ENCODE measurements at regions not wholly inside any gene's neighbourhood (a gene's known extent, or its start where the extent isn't known, plus 50 kb on each side); places are given as distances from the start of the nearest gene placed in this dataset.

DNA sequence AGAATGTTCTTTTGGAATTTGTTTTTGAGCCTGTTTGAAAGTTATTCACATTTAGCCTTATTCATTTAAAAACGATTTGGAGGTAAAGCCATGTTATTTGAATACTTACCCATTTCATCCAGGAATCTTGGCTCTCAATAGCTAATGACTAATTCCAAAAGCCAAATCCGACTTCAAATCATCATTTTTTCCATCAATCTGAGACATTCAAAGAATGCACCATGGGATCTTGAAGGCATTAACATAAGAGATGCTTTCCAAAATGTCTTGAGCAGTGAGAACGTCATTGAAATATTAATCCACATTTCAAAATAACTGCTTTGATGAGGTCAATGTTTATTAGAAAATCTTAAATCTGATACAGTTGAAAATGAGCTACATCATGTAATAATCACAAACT, 617.0 kb upstream of the RORB start:
- Mint-ChIP-seq H3K27ac (no peak overlapping the region), H3K27me3 (no peaks in the 10 kb centered on the region), H3K36me3 (ENCODE audit: low read depth) (no peaks in the 10 kb centered on the region), H3K4me1 (ENCODE audit: low read depth) (no peaks in the 10 kb centered on the region), H3K4me3 (no peak overlapping the region), H3K9me3 (peaks cover 12% of the 10 kb centered on the region)
- H3K36me3 ChIP-seq (ENCODE audit: insufficient read depth, low read length), result no peaks in the 10 kb centered on the region
- H3K9me3 ChIP-seq (ENCODE audit: control insufficient read depth in 1 of 2, insufficient read depth in 1 of 2, low read length in 2 of 2), result no peaks in the 10 kb centered on the region
- POLR2A ChIA-PET, result no interaction called here
- H3K27me3 ChIP-seq (ENCODE audit: control insufficient read depth in 1 of 2, insufficient read depth in 2 of 2, low read length in 2 of 2), result no peaks in the 10 kb centered on the region
- H3K27ac ChIP-seq (ENCODE audit: low read depth in 1 of 2, low read length in 2 of 2), result no peak overlapping the region
- H3K4me3 ChIP-seq (ENCODE audit: low read length), result no peak overlapping the region
- TF ChIP-seq, protein P1, sequence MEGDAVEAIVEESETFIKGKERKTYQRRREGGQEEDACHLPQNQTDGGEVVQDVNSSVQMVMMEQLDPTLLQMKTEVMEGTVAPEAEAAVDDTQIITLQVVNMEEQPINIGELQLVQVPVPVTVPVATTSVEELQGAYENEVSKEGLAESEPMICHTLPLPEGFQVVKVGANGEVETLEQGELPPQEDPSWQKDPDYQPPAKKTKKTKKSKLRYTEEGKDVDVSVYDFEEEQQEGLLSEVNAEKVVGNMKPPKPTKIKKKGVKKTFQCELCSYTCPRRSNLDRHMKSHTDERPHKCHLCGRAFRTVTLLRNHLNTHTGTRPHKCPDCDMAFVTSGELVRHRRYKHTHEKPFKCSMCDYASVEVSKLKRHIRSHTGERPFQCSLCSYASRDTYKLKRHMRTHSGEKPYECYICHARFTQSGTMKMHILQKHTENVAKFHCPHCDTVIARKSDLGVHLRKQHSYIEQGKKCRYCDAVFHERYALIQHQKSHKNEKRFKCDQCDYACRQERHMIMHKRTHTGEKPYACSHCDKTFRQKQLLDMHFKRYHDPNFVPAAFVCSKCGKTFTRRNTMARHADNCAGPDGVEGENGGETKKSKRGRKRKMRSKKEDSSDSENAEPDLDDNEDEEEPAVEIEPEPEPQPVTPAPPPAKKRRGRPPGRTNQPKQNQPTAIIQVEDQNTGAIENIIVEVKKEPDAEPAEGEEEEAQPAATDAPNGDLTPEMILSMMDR (IDR thresholded peaks at IDR 0.05), result no peak
- no peak for DNase-seq
- intact Hi-C loops (cut with DNase I, micrococcal nuclease), result no loop called here
- CTCF ChIA-PET, result interaction anchor here (0.9 kb wide), 1 partner anchor 9 kb away, joined by 3 read pairs; no protein-coding TSS in a partner anchor
- ATAC-seq (ENCODE audit: poor library complexity), result no peak
- no peaks in the 10 kb centered on the region for H3K4me1 ChIP-seq (ENCODE audit: insufficient read depth, low read length)

DNA sequence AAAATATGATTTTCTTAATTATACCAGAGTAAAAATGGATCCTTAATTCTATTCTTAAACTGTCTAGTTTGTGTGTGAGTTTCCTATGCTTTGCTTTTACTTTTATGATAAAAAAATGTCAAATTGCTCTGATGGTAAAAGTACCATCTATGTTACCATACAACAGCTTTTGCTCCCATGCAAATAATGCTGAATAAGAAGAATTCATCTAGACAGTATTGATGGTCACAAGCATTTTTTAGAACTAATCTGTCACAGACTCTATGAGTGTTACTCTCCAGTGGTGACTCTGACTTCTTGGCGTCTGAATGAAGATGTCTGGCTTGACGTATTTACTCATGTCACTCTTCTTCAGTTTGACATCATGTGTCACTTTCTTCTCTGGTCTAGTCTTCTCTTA, 608.1 kb upstream of the RORB start:
- no peak for ATAC-seq (ENCODE audit: poor library complexity)
- H3K4me3 Mint-ChIP-seq, result no peak overlapping the region
- H3K4me1 Mint-ChIP-seq (ENCODE audit: low read depth), result no peaks in the 10 kb centered on the region
- TF ChIP-seq, protein P1 (IDR thresholded peaks at IDR 0.05), result no peak
- CTCF ChIA-PET, result no interaction called here
- H3K27ac ChIP-seq (ENCODE audit: low read depth in 1 of 2, low read length in 2 of 2), result no peak overlapping the region
- POLR2A ChIA-PET, result no interaction called here
- H3K27me3 ChIP-seq (ENCODE audit: control insufficient read depth in 1 of 2, insufficient read depth in 2 of 2, low read length in 2 of 2), result no peaks in the 10 kb centered on the region
- DNase-seq, result no peak
- intact Hi-C loops (cut with DNase I, micrococcal nuclease), result no loop called here
- no peaks in the 10 kb centered on the region for H3K36me3 Mint-ChIP-seq (ENCODE audit: low read depth)
- H3K9me3 ChIP-seq (ENCODE audit: control insufficient read depth in 1 of 2, insufficient read depth in 1 of 2, low read length in 2 of 2), result no peaks in the 10 kb centered on the region
- H3K4me3 ChIP-seq (ENCODE audit: low read length), result no peak overlapping the region
- no peaks in the 10 kb centered on the region for H3K27me3 Mint-ChIP-seq
- no peaks in the 10 kb centered on the region for H3K4me1 ChIP-seq (ENCODE audit: insufficient read depth, low read length)
- peaks cover 5% of the 10 kb centered on the region for H3K9me3 Mint-ChIP-seq
- H3K36me3 ChIP-seq (ENCODE audit: insufficient read depth, low read length), result no peaks in the 10 kb centered on the region
- H3K27ac Mint-ChIP-seq, result no peak overlapping the region

DNA sequence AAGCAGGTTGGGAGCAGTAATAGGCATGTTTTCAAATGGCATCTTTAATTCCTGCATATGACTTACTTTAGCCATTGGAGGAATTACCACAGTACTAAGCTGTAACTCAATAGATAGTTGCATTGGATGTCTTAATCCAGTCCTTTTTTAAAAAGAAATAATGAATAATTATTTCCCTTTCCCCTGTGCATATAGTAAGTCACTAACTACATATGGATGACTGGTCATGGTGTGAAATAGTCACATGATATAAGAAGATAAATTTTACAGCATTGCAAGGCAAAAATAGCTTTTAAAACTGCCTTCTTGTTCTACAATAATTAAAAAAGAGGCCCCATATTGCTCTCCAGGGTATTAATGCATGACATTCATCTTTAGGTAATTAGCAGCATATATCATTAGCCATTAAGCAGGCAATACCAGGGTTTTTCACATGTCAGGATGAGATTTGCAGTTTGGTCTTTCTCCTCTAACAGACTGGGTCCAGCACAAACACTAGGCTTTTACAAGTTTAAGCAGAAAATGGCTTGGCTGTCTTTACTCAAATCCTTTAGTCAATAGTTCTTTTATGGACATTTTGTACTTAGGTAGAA, 606.4 kb upstream of the RORB start:
- Histone ChIP-seq H3K27me3 (ENCODE audit: control insufficient read depth in 1 of 2, insufficient read depth in 2 of 2, low read length in 2 of 2) (no peaks in the 10 kb centered on the region), H3K4me3 (ENCODE audit: low read length) (no peak overlapping the region), H3K27ac (ENCODE audit: low read depth in 1 of 2, low read length in 2 of 2) (no peak overlapping the region), H3K9me3 (ENCODE audit: control insufficient read depth in 1 of 2, insufficient read depth in 1 of 2, low read length in 2 of 2) (no peaks in the 10 kb centered on the region), H3K4me1 (ENCODE audit: insufficient read depth, low read length) (no peaks in the 10 kb centered on the region), H3K36me3 (ENCODE audit: insufficient read depth, low read length) (no peaks in the 10 kb centered on the region)
- DNase-seq (no peak), ATAC-seq (ENCODE audit: poor library complexity) (no peak)
- H3K9me3 Mint-ChIP-seq, result peaks cover 3% of the 10 kb centered on the region
- CTCF ChIA-PET, result no interaction called here
- no peaks in the 10 kb centered on the region for H3K36me3 Mint-ChIP-seq (ENCODE audit: low read depth)
- POLR2A ChIA-PET, result no interaction called here
- no peaks in the 10 kb centered on the region for H3K27me3 Mint-ChIP-seq
- intact Hi-C loops (cut with DNase I, micrococcal nuclease), result no loop called here
- TF ChIP-seq, protein P1 (IDR thresholded peaks at IDR 0.05), result no peak
- H3K27ac Mint-ChIP-seq, result no peak overlapping the region
- no peaks in the 10 kb centered on the region for H3K4me1 Mint-ChIP-seq (ENCODE audit: low read depth)
- H3K4me3 Mint-ChIP-seq, result no peak overlapping the region

Data from CD4-positive, alpha-beta T cell (primary cell).